HG03378 (cell line): ENCODE measurements at regions not wholly inside any gene's neighbourhood (a gene's known extent, or its start where the extent isn't known, plus 50 kb on each side); places are given as distances from the start of the nearest gene placed in this dataset.
A peak's percentile ranks its signal among the peaks of the same experiment; 100 is the strongest.

Source experiments
- ATAC-seq: cut with Tn5 transposase; IDR thresholded peaks from one replicate; pipeline ENCODE4 v1.9.1; 2021; ENCODE audit warnings: mild to moderate bottlenecking, moderate library complexity; ENCODE audit not compliant: unreplicated experiment

DNA sequence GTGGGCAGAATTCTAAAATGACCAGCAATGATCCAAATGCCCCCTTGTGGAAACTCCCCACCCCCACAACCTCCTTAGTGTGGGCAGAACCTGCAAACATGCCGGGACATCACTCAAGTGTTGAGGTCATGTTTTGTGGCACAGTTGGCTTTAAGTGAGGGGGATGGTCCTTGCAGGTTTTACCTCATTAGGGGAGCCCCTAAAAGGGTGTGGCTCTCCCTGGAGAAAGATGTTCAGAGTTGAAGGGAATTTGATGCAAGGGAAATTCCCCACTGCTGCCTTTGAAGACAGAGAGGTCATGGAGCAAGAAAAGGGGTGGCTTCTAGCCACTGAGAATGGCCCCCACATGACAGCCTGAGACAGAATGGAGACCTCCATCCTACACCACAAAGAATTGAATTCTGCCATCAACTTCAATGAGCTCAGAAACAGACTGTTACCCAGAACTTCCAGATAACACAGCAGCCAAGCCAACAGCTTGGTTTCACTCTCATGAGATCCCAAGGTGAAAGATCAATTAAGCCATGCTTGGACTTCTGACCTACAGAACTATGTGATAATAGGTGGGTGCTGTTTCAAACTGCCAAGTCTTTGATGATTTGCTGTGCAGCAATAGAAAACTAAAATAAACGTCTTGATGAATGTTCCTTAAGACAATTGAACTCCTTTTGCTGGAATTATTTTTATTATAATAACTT lies 103.4 kb downstream of the MED10 start:
- peak; percentile 47 for ATAC-seq

DNA sequence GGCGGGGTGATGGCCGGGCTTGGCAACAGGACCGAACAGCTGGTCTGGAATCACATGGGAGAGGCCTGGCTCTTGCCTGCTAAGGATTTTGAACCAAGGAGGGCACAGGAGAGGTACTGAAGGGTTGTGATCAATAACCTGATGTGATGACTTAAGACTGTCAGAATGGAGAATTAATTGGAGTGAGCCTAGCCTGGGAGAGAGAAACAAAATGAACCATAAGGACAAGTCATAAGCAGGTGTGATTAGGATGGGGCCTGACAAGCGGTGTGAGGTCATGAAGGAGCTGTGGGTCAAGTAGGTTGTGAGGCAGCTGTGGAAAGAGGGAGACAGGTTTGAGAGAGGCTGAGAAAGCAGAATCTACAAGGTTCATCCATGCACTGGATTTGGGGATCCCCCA lies 104.6 kb downstream of the MED10 start:
- ATAC-seq, result no peak

DNA sequence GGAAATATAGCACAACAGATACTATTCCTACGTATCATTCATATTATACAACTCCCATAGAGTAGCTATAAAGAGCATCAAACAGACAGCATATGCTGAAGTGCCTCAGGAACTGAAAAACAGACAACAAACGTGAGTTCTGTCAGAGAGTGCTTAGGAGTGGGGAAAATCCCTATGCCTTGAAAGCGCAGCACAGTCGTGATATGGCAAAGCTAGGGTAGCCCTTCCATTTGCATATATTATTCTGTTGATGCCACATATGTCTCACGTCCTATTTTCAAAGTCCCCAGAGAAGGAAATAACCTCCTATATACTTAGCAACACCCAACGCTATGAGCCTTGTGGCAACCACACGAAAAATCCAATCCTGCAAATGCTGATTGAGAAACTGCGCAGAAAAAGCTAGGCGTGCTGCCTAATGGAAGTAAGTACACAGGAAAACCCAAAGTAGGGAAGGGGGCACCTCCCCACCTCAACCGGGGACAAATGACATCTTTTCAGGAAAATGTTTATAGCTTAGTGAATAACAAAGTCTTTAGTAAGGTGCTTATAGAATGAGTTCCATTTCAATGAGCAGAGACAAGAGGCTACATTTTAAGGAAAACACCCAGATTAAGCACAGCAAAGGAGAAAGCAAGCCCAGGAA lies 105.1 kb downstream of the MED10 start:
- ATAC-seq, result peak; percentile 79

DNA sequence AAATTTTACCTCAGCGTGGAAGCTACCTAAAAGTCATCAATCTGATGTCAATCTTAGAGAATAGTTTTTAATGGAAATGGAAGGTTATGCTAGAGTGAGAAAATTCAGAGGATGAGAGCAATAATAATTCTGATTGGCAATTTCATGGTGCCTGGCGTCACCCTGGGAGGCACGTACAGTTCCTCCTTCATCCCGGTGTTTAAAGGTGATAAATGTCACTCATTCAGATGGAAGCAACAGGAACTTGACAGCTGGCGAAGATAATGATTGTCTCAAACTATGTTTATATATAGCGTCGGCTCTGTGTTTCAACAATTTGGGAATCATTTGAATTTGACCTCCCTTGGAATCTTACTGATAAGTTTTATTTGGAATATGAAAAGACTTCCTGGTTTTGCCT lies 108.4 kb downstream of the MED10 start:
- ATAC-seq, result no peak

DNA sequence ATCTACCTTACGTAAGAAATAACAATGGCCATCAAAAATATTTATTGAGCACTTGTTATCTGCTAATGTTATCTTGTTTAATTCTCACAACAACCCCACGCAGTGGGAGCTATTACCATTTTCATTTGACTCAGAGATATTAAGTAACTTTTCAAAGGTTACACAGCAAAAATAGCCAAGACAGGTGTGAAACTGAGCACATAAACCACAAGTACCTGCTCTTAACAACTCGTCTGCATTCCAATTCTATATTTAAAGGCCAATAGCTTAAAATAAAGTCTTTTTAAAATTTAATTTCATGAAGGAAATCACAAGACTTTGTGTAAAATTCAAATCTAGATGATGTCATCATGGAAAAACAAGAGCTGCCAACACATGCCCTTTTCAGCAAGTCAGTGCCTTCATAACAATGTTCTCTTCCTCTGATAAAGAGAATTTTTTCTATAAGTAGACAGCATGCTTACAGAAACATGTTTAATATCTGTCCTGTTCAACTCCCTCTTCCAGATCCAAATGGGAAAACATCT lies 111.6 kb downstream of the MED10 start:
- ATAC-seq, result no peak

DNA sequence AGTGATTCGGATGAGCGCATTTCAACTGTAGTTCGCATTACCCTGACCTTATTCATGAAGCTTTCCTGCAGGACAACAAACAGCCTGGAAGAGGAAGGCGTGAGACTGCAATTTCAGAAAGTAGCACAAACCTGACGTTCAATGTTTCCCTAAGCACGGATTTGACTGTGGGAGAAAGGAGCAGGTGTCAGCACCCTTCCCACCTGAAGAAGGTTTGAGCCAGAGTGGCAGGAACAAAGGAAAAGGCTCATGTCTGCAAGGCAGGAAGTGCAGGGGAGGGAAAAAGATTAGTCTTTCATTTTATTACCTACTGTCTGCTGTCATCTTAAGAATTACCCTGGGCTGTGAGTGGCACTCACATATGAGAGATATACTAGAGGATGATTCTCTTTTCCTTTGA lies 114.0 kb downstream of the MED10 start:
- no peak for ATAC-seq

DNA sequence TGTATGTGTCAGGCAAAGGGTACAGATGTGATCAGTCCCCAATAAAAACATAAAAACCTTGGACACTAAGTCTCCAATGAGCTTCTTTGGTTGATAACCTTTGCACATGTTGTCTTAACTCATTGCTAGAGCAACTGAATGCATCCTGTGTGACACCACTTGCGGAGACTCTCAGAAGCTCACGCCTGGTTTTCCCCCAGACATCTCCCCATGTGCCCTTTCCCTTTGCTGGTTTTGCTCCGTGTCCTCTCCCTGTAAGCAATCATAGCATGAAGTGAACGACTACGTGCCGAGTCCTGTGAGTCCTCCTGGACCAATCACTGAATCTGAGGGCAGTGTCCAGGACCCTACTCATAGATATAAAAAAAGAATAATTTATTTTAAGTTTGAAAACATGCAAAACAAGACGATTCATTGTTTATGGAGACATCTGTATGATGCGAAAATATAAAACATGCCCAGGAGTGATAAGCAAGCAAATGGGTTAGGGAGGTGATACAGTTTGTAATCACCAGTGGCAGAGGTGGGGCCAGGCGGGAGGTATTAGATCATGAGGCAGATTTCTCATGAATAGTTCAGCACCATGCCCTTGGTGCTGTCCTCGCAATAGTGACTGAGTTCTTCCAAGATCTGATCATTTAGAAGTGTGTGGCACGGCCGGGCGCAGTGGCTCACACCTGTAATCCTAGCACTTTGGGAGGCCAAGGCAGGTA lies 115.5 kb downstream of the MED10 start:
- ATAC-seq, result no peak

DNA sequence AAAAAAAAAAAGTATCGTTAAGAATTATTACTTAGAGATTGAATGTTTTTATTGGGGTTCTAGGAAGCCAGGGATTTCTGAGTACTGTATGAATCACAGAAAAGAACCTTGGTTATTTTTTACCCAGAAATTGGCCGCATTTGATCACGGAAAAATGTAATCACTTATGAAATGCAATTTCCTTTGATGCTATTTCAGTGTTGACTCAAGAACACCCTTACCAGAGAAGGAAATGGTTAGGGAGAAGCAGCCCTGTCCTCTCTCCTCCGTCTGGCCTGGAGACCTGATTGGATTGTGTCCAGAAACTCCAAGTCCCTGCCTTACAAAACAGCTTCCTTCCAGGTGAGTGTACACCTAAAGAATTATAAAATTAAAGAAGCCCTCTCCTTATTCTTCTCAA lies 116.7 kb downstream of the MED10 start:
- no peak for ATAC-seq

DNA sequence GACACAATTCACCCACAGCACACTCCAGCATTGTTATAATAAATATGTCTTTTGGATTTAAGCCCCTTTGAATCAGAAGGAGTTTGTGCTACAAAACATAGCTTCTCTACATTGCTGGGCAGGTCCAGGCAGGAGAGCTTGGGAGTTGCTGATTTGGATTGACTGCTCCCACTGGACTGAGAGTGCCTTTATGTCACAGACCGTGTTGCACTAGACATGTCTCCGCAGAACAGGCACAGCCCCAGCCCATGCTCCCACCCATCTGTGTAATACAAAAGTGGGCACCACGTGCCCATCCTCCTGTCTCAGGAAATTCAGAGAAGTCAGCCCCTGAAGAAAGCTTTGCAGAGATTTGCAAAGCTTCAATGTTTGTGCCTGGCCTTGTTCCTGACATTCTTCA lies 117.1 kb downstream of the MED10 start:
- no peak for ATAC-seq

DNA sequence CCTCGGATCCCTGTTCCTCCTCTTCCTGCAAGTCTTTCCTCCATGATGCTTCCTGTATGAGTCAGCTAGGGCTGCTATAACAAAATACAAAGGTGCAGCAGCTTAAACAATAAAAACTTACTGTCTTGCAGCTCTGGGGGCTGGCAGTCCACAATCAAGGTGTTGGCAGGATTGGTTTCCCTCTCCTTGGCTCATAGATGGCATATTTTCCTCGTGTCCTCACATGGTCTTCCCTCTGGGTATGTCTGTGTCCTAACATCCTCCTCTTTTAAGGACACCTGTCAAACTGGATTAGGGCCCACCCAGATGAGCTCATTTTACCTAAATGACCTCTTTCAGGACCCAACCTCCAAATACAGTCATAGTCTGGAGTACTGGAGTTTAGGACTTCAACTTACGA lies 117.5 kb downstream of the MED10 start:
- ATAC-seq, result no peak

DNA sequence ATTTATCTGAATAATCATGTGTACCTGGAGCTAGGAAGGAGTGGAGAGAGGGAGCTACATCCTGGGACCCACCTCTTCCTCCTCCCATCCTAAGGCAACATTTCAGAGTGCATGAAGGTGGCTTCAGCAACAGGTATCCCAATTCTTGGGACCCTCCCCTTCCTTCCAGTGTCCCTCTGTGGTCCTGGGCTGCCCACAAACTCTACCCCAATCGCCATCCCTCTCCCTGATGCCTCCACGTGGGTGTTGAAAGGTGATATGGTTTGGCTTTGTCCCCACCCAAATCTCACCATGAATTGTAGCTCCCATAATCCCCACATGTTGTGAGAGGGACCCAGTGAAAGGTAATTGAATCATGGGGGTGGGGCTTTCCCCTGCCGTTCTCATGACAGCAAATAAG lies 121.4 kb downstream of the MED10 start:
- ATAC-seq, result no peak

DNA sequence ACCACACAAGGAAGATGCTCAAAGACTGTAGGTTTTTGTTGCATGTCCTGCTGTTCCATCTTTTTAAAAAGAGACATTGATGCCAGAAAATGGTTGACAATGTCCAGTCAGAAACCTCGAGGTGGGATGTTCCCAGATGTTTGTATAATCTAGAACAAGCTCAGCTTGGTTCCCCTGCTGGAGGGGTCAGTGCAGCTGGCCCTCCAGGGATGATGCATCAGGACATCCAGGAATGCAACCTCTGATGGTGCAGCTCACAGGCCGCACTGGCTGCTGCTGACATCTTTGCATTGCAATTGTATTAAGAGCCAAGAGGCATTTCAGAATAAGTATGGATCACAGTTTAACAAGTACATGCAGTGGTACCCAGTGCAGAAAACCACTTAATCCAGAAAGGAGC lies 122.4 kb downstream of the MED10 start:
- no peak for ATAC-seq

DNA sequence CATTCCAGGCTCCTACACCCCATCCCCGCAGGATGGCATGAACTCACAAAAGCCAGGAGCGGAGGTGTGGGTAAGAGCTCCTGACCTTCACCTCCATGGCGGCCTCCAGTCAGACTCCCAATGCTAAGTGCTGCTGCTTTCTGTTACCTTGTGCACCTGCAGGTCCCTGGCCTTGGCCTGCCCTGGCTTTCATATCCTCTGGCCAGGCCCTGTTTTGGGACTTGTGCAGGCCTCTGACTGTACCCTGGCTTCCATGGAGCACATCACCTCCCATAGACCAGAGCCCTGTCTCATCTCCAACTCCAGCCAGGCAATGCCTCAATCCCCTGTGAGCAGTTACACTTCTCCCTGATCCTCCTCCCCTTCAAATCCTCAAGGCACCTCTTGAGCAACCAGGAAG lies 124.5 kb downstream of the MED10 start:
- ATAC-seq, result no peak

DNA sequence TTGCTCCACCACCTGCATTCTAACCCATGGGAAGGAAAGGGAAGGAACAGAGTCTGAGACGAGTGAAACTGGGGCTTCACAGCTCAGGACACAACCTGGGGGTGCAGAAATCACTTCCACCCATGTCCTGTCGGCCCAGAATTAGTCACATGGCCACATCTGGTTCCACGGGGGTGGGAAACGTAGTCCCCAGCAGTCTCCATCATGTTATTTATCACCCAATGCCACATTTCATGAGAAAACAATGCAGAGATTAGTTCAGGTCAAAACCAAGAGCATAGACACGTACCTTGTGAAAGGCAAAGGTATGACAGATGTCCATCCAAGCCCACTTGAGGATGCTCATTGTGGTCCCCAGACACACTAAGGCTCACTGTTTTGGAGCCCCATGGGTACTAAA lies 125.1 kb downstream of the MED10 start:
- ATAC-seq, result no peak

DNA sequence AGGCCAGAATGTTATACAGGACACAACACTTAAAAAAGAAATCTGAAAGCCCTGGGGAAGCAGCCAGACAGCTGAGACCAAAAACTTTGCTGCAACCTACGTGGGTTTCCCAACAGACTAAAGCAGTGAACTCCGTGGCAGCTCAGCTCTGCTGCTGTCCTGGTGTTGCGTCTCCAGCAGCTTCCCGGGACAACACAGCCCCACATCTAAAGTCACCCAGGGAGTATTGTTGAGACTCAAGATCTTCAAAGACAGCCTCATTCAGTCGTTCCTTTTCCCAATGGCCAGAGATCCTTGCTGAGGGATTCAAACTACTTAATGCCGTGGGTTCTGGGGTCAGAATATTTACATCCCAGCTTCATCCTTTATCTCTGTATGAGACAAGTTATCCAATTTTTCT lies 125.8 kb downstream of the MED10 start:
- ATAC-seq, result no peak

DNA sequence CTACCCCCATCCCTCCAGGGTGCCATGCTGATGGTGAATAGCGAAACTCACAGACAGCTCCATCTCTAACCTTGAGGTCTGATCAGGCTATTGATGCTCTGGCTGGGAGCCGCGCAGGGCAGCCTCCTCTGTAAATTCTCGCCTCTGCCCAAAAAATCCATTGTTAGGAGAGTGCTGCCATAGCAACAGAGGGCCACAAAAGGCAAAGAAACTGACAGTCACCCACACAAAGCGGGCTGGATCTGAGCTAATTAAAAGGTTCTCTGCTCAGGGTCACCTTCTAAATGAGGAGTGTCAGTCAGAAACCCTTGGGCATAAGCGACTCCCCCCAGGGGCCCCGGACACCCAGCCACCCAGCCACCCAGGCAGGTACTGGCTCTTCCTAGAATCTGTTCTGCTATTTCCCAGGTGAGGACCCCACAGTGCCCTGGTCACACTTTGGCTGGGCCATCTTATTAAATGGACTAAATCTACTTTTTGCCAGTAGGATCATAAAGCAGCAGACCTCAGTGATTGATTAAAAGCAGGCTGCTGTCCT lies 126.7 kb downstream of the MED10 start:
- no peak for ATAC-seq

DNA sequence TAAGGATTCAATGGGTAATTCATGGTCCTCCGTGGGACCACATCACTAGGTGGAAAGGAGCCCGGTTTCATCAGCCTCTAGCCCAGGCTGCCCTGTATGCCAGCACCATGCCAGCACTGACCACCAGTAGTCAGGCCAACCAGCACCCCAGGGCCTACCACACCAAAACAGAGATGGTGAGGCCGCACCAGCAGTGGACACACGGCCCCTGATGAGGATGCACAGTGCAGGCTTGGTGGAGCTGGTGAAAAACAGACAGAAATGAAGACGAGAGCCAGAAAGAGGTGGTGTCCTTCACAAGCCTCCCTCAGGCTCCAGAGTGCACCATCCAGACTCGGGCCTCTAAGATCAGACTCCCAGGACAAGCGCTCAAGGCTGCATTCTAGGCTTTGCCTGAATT lies 128.2 kb downstream of the MED10 start:
- no peak for ATAC-seq

DNA sequence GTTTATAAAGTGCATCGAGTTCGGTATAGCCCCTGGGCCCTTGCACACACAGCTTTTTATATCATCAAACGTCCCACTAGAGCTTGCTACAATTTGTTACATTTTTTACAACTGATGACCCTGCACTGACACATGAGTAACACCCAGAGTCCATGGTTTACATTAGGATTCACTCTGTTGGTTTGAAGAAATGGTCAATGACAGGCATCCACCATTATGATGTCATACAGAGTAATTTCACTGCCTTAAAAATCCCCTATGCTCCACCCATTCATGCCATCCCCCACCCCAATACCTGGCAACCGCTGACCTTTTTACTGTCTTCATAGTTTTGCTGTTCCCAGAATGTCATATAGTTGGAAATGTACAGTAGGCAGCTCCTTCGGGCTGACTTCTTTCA lies 130.2 kb downstream of the MED10 start:
- ATAC-seq, result no peak

DNA sequence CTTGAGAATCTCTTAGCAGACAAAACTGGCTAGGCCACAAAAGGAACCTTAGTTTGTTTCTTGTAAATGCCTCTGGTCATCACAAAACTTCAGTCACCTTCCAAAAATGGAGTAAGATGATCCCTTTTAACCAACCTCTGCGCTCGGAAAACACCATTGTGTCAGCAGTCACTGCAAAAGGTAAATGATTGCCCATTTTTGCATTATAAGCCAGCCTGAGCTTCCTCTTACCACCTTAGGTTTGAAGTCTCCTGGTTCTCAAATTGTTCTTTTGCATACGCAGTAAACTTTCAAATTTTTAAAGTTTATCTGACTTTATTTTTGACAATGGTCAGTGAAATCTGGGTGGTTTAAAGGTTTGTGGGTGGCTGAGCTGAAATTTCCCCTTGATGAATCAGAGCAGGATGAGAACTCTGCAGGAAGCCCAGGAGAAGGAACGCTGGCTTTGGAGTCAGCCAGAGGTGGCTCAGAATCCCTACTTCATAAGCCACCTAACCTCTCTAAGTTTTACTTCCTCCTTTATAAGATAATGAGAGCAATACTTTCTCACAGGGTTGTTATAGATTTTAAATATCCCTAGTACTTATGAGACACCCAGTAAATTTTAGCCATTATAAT lies 131.4 kb downstream of the MED10 start:
- no peak for ATAC-seq

DNA sequence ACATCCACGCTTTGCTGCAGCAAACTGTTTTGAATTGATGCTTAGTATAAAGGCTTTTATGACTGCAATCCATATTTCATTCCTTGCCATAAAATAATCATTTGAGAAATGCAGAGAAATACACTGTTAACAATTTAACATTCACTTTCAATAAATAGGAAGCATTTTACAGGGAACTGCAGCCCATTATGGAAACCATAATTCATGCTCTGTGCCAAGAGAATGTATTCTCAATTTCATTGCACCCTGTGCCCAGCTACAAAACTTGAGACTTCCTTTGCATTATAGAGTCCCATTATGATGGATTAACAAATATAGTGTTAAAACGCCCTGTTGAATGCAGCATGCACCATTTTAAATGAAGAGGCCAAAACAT lies 134.0 kb downstream of the MED10 start:
- ATAC-seq, result no peak

DNA sequence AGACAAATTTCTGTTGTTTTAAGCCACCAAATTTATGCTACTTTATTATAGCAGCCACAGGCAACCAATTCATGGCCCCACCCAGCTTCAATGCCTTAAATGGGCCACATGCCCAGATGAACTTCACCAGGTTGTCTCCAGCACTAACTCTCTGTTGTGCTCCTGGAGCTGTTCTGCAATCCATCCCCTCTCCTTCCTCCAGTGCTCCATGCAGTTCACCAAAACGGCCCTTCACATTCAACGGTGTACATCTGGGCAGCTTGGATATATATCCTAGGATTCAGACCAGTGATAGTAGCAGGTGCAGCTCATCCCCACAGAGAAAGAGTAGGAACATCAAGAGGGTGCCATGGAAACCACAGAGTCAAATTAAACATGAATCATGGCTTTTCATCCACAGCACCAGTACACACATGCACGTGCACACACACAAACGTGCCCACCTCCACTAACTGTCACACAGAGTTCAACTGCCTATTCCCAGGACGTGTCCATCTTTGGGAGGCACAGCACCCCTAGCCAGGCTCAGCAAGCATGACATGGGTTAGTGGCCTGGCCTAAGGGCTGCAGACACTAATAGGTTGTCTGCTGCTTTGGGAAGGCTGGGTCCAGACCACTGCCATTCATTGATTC lies 134.5 kb downstream of the MED10 start:
- ATAC-seq, result no peak
